HG03460 (cell line): ENCODE measurements at regions not wholly inside any gene's neighbourhood (a gene's known extent, or its start where the extent isn't known, plus 50 kb on each side); places are given as distances from the start of the nearest gene placed in this dataset.
A peak's percentile ranks its signal among the peaks of the same experiment; 100 is the strongest.
"Not testable (repeated sequence)": the region's sequence is repeated elsewhere in the genome, so short reads cannot be mapped to it uniquely, and the experiment has no call there.

Source experiments
- ATAC-seq: cut with Tn5 transposase; IDR thresholded peaks from one replicate; pipeline ENCODE4 v1.9.1; 2021; ENCODE audit not compliant: unreplicated experiment

- no peak for ATAC-seq
Observed at GRCh38 chrX:65971151-65971550, 68.7 kb downstream of the VSIG4 start.

GRCh38 chrX:65967159-65967558 is 72.7 kb downstream of the VSIG4 start:
- ATAC-seq: not testable (repeated sequence)

- no peak for ATAC-seq
Observed at GRCh38 chrX:65961714-65962113, 78.2 kb downstream of the VSIG4 start.

GRCh38 chrX:65948103-65948502 is 91.8 kb downstream of the VSIG4 start:
- no peak for ATAC-seq

GRCh38 chrX:65941775-65942174 is 98.1 kb downstream of the VSIG4 start:
- ATAC-seq: no peak

- no peak for ATAC-seq
Observed at GRCh38 chrX:65933085-65933589, 106.7 kb downstream of the VSIG4 start.

- no peak for ATAC-seq
Observed at GRCh38 chrX:65932173-65933084, 107.5 kb downstream of the VSIG4 start.

GRCh38 chrX:65928522-65928921 is 111.4 kb downstream of the VSIG4 start:
- ATAC-seq: no peak

GRCh38 chrX:65927386-65927785 is 112.5 kb downstream of the VSIG4 start:
- not testable (repeated sequence) for ATAC-seq

GRCh38 chrX:65926095-65927019 is 113.5 kb downstream of the VSIG4 start:
- ATAC-seq: peak; percentile 80

- no peak for ATAC-seq
Observed at GRCh38 chrX:65925592-65925991, 114.3 kb downstream of the VSIG4 start.

GRCh38 chrX:65925005-65925404 is 114.9 kb downstream of the VSIG4 start:
- no peak for ATAC-seq

GRCh38 chrX:65921363-65921762 is 118.5 kb downstream of the VSIG4 start:
- ATAC-seq: no peak

GRCh38 chrX:65920620-65921019 is 119.3 kb downstream of the VSIG4 start:
- no peak for ATAC-seq

GRCh38 chrX:65910899-65911298 is 129.0 kb downstream of the VSIG4 start:
- no peak for ATAC-seq

GRCh38 chrX:65903750-65904149 is 136.1 kb downstream of the VSIG4 start:
- no peak for ATAC-seq

- ATAC-seq: no peak
Observed at GRCh38 chrX:65902011-65902410, 137.9 kb downstream of the VSIG4 start.

- ATAC-seq: no peak
Observed at GRCh38 chrX:65900850-65901844, 138.7 kb downstream of the VSIG4 start.

GRCh38 chrX:65894133-65894532 is 145.7 kb downstream of the VSIG4 start:
- ATAC-seq: no peak

- ATAC-seq: not testable (repeated sequence)
Observed at GRCh38 chrX:65891817-65892216, 148.1 kb downstream of the VSIG4 start.
